ENCODE measurements at regions not wholly inside any gene's neighbourhood (a gene's known extent, or its start where the extent isn't known, plus 50 kb on each side); places are given as distances from the start of the nearest gene placed in this dataset.

DNA sequence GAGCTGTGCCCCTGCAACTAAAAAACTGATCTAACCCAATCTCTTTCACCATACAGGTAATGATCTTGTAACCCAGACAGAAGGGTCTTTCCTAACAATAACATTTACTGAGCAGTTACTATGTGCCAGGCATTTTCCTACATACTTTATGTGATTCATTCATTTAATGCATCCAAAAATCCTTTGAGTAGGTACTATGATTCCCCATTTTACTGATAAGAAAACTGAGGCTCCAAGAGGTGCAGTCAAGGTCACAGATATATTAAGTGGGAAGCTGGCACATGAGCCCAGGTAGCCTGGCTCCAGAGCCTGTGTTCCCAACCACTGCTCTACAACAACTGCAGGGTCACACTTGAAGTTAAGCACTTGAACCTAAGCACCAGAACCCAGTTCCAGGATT lies 87.6 kb downstream of the NCR2 start:
- H3K36me3 Mint-ChIP-seq (ENCODE audit: low read depth): no peaks in the 10 kb centered on the region
- DNase-seq (ENCODE audit: low spot score): no peak
- H3K9me3 Mint-ChIP-seq: peaks cover 4% of the 10 kb centered on the region
- peaks cover 24% of the 10 kb centered on the region for H3K27me3 Mint-ChIP-seq (ENCODE audit: insufficient read depth)
- intact Hi-C loops (cut with micrococcal nuclease): no loop called here
- no peak overlapping the region for H3K4me3 Mint-ChIP-seq
- no peaks in the 10 kb centered on the region for H3K4me1 Mint-ChIP-seq (ENCODE audit: low read depth)
- H3K27ac Mint-ChIP-seq: no peak overlapping the region

DNA sequence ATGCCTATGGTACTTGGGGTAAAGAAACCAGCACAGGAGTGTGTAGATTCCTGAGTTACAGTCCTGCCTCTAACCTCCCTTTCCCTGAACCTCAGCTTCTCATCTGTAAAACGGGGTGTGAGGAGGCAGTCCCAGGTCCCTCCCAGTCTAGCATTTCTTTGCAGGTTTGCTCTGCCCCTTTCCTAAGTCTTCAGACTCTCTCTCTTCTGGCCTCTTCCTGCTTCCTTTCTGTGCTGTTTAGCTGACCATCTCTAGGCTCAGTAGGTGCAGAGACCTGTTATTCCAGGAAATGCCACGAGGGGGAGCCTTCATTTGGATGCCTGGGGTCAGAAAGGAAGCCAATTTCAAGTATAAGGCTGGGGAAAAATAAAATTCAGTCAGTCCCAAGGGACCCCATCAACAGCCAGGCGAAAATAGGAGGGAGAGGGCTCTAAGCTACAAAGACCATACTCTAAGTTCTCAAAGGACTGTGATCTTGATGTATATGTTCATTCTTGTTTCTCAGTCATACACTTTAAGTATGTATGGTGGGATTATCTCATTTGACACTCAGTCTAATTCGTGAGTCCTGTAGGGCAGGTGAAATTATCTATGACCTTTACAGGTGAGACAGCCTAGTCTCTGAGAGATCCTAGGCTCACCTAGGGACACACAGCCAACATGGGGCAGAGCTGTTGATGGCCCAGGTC lies 89.1 kb downstream of the NCR2 start:
- DNase-seq (ENCODE audit: low spot score): peak; percentile 67
- peaks cover 8% of the 10 kb centered on the region for H3K4me1 Mint-ChIP-seq (ENCODE audit: low read depth)
- intact Hi-C loops (cut with micrococcal nuclease): loop anchor here (1.0 to 2.0 kb wide), 4 partner anchors 16 to 259 kb away; no protein-coding TSS in a partner anchor
- H3K27me3 Mint-ChIP-seq (ENCODE audit: insufficient read depth): peaks cover 25% of the 10 kb centered on the region
- no peaks in the 10 kb centered on the region for H3K9me3 Mint-ChIP-seq
- no peak overlapping the region for H3K27ac Mint-ChIP-seq
- H3K4me3 Mint-ChIP-seq: no peak overlapping the region
- no peaks in the 10 kb centered on the region for H3K36me3 Mint-ChIP-seq (ENCODE audit: low read depth)

DNA sequence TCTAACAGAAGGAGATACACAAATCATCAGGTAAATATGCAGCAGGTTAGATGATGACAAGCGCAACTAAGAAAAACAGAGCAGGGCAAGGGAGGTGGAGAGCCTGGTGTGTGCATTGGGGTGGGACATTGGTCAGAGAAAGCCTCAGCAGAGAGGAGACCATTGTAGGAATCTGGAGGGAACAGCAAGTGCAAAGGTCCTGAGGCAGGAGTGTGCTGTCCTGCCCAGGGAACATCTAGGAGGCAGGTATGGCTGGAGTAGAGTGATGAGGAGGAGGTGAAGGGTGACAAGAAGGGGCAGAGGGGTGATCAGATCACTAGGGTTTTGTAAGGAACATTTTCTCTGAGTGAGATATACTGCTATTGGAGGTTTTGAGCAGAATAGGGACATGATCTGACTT lies 90.1 kb downstream of the NCR2 start:
- no peak for DNase-seq (ENCODE audit: low spot score)
- no peak overlapping the region for H3K4me3 Mint-ChIP-seq
- peaks cover 16% of the 10 kb centered on the region for H3K4me1 Mint-ChIP-seq (ENCODE audit: low read depth)
- H3K9me3 Mint-ChIP-seq: no peaks in the 10 kb centered on the region
- H3K27ac Mint-ChIP-seq: no peak overlapping the region
- intact Hi-C loops (cut with micrococcal nuclease): loop anchor here (2.0 kb wide), 1 partner anchor 15 kb away; no protein-coding TSS in a partner anchor
- H3K36me3 Mint-ChIP-seq (ENCODE audit: low read depth): no peaks in the 10 kb centered on the region
- peaks cover 34% of the 10 kb centered on the region for H3K27me3 Mint-ChIP-seq (ENCODE audit: insufficient read depth)

DNA sequence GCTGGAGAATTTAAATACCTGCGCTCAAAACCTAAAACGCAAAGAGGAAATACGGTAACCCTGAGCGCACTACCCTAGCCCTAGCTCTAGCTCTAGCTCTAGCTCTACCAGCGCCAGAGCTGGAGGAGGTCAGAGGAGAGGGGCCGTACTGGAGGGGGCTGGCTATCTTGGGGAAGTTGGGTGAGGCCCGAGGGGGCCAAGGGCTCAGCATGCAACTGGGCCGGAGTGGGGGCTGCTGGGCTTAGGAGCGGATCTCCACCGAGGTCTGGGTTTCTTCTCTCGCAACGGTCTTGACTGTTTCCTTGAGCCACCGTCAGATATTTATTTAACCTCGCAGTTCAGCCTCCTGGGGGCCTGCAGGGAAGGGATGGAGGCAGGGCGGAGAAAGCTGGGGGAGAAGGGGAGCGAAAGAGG lies 91.0 kb downstream of the NCR2 start:
- peaks cover 35% of the 10 kb centered on the region for H3K27me3 Mint-ChIP-seq (ENCODE audit: insufficient read depth)
- DNase-seq (ENCODE audit: low spot score): no peak
- no peak overlapping the region for H3K4me3 Mint-ChIP-seq
- H3K36me3 Mint-ChIP-seq (ENCODE audit: low read depth): no peaks in the 10 kb centered on the region
- no peaks in the 10 kb centered on the region for H3K9me3 Mint-ChIP-seq
- peaks cover 16% of the 10 kb centered on the region for H3K4me1 Mint-ChIP-seq (ENCODE audit: low read depth)
- intact Hi-C loops (cut with micrococcal nuclease): loop anchor here (1.0 kb wide), 1 partner anchor 120 kb away; the partner anchor contains the start of gene FOXP4
- H3K27ac Mint-ChIP-seq: no peak overlapping the region

DNA sequence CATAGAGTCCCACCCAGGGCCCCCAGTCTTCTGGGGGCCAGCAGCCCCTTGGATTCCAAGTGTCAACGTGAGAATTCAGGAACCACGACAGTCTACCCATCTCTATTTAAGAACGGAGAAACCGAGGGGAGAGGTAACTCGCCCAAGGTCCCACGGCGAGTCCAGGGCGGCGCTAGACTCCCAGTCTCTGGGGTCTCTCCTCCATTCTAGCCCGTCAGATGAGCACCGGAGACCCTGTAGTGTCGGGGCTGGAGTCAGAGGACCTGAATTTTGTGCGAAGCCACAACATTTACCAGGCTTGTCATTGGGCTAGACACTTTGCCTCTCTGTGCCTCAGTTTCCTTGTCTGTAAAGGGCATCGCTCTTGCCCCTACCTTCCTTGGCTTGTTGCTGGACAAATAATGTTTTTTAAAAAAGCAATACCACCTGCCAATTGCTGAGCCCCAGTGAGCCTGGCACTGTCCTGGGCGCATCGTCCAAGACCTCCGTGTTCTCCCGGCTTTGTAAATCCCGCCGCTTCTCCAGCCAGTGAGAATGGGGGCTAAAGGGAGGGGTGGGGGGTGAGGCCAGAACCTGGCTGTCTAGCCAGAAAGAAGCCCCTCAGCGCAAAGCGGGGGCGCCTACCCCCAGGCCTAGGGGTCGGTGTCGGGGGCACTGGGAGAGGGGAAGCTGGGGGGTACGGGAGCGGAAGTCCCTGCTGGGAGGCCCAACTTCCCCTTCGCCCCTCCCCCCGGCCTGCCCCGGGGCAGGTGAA lies 91.7 kb downstream of the NCR2 start:
- Mint-ChIP-seq H3K4me3 (no peak overlapping the region), H3K9me3 (no peaks in the 10 kb centered on the region), H3K27me3 (ENCODE audit: insufficient read depth) (peaks cover 29% of the 10 kb centered on the region), H3K27ac (no peak overlapping the region), H3K4me1 (ENCODE audit: low read depth) (peaks cover 16% of the 10 kb centered on the region), H3K36me3 (ENCODE audit: low read depth) (no peaks in the 10 kb centered on the region)
- intact Hi-C loops (cut with micrococcal nuclease): loop anchor here (1.0 kb wide), 1 partner anchor 119 kb away; the partner anchor contains the start of gene FOXP4
- no peak for DNase-seq (ENCODE audit: low spot score)

DNA sequence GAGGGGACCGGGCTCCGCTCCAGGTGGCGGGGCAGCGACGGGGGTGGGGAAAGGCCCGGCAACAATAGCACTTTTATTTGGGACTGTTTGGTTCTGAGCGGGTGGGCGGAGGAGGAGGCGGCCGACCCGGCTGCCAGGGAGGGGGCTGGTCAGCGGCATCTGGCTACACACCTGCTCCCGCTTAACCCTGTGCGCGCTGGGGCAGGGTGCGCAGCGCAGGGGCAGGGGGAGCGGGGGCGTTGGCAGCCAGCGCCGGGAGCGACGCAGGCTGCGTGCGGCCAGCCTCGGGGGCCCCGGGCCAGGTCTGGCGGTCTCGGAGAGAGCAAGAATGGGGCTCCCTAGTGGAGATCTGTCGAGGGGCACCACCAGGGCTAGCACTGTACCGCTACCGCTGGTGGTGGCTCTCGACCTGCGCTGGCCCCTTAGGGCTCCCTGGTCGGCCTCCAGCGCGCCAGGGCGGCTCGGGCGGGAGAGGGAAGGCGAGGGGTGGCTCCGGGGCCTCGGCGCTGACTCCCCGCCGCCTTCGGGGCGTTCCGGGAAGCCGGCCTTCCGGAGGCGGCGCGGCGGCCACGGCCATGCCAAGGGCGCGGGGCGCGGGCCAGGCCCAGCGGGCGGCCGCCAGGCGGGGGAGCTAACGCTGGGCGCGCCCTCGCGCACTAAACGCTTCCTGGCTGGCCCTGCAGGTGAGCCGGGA lies 92.4 kb downstream of the NCR2 start:
- Mint-ChIP-seq H3K36me3 (ENCODE audit: low read depth) (no peaks in the 10 kb centered on the region), H3K9me3 (no peaks in the 10 kb centered on the region), H3K27ac (no peak overlapping the region), H3K4me1 (ENCODE audit: low read depth) (peaks cover 16% of the 10 kb centered on the region), H3K27me3 (ENCODE audit: insufficient read depth) (peaks cover 25% of the 10 kb centered on the region), H3K4me3 (no peak overlapping the region)
- DNase-seq (ENCODE audit: low spot score): no peak
- intact Hi-C loops (cut with micrococcal nuclease): no loop called here

DNA sequence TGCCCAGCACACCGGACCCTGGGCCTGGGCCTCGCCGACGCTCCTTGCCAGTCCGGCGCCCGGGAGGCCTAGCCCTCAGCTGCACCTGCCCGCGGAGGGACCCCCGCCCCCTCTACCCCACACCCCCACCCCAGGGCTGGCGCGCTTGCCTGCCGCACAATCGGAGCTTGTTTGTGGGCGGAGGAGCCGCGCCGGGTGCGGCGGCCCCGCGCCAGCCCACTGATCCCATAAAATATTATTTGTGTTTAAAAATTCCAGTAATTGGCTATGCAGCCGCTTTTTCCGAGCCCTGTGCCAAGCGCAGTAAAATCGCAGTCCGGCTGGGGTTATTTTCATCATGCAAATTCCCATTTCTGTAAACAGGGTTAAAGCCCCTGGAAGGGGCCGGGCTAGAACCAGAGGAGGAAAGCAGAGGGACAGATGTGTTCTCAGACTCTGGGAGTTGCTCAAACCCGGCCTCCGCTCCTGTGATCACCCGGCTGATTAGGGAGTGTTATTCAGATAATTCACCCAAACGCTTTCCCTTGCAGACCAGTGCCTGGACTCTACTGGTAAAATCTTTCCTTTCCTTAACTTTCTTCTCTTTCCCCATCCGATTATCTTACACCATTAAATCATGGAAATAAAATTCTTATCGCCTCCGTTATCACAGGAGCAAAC lies 93.1 kb downstream of the NCR2 start:
- no peak overlapping the region for H3K27ac Mint-ChIP-seq
- H3K36me3 Mint-ChIP-seq (ENCODE audit: low read depth): no peaks in the 10 kb centered on the region
- no peaks in the 10 kb centered on the region for H3K9me3 Mint-ChIP-seq
- intact Hi-C loops (cut with micrococcal nuclease): no loop called here
- DNase-seq (ENCODE audit: low spot score): no peak
- peak overlapping the region; percentile 50 for H3K4me3 Mint-ChIP-seq
- peaks cover 16% of the 10 kb centered on the region for H3K4me1 Mint-ChIP-seq (ENCODE audit: low read depth)
- peaks cover 26% of the 10 kb centered on the region for H3K27me3 Mint-ChIP-seq (ENCODE audit: insufficient read depth)

DNA sequence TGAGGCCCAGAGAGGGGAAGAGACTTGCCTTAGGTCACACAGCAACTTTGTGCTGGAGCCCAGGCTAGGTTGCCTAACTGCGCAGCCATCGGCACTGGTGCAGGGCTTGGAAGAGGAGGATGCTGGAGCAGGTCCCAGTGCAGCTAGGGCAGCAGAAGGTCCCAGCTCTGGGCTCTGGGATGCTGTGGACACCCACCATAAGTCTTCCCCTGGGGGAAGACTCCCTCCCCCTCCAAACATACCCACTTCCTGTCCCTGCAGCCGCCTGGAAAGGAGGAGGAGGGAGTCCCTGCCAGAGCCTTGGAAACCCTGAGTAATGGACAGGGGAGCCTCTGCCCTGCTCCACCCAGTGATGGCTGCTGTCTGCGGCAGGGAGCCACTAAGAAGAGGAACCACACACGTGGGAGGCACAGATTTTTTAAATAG lies 93.6 kb downstream of the NCR2 start:
- Mint-ChIP-seq H3K4me3 (peak overlapping the region; percentile 50), H3K4me1 (ENCODE audit: low read depth) (peaks cover 16% of the 10 kb centered on the region), H3K27me3 (ENCODE audit: insufficient read depth) (peaks cover 26% of the 10 kb centered on the region), H3K27ac (no peak overlapping the region), H3K36me3 (ENCODE audit: low read depth) (no peaks in the 10 kb centered on the region), H3K9me3 (no peaks in the 10 kb centered on the region)
- intact Hi-C loops (cut with micrococcal nuclease): loop anchor here (1.0 kb wide), 1 partner anchor 103 kb away; no protein-coding TSS in a partner anchor
- no peak for DNase-seq (ENCODE audit: low spot score)

DNA sequence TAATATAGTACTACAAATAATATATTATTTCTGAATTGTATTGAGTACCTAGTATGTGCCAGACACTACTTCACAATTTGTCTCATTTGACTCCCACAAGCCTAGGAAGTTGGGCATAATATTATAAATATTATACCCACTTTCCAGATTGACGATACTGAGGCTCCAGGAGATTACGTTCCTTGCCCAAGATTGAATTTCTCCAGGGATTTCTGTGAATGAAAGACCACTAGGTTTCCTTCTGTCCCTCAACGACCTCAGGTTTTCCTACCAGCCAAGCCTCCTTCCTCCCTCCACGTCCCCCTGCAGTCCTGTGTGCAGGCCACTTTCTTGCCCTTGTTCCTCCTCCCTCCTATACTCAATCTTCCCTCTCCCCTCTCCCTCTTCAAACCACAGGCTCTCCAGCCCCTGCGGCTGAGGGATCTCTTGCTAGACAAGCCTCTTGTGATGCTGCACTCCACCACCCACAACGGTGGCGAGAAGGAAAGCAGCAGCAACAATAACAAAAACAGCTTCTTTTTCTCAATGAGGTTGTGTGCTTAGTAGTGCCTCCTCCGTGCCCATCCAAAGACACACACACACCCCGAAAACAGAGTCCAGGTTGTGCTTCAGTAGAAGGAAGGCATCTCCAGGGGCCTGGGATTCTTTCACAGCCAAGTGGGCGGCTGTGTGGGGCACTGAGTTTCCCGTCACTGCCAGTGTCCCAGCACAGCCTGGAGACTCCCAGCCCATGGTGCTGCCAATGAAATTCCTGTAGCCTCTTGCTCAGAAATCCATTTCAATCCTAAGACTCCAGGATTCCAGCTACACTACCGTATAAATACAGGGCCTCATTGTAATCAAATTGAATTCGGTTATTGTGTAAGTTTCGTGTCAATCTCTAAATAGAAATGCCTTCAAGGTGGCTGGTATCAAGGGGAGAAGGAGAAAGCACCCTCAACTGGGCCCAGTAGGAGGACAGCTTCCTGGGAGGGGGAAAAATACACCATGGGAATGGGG lies 94.4 kb downstream of the NCR2 start:
- intact Hi-C loops (cut with micrococcal nuclease): loop anchor here (1.0 kb wide), 1 partner anchor 102 kb away; no protein-coding TSS in a partner anchor
- H3K9me3 Mint-ChIP-seq: no peaks in the 10 kb centered on the region
- no peak overlapping the region for H3K27ac Mint-ChIP-seq
- peaks cover 16% of the 10 kb centered on the region for H3K4me1 Mint-ChIP-seq (ENCODE audit: low read depth)
- H3K27me3 Mint-ChIP-seq (ENCODE audit: insufficient read depth): peaks cover 28% of the 10 kb centered on the region
- H3K4me3 Mint-ChIP-seq: no peak overlapping the region
- no peak for DNase-seq (ENCODE audit: low spot score)
- no peaks in the 10 kb centered on the region for H3K36me3 Mint-ChIP-seq (ENCODE audit: low read depth)

DNA sequence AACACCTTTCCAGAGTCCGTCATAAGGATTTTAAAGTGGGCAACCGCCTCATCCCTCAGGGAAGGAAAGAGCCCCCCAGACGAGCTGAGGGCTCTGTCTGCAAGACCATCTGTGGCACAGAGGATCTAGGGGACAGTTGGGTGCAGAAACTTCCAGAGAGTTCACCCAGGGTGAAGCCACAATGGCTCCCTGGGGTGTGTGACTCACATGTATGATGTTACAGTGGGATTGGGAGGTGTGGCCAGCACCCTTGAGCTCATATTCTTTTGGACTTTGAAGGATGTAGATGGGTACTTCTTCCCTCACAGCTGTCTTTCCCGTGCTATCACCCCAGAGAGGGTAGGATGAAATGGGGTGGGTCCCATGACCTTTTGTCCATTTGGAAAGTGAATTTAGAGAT lies 95.5 kb downstream of the NCR2 start:
- Mint-ChIP-seq H3K9me3 (no peaks in the 10 kb centered on the region), H3K27ac (no peak overlapping the region), H3K27me3 (ENCODE audit: insufficient read depth) (peaks cover 35% of the 10 kb centered on the region), H3K4me1 (ENCODE audit: low read depth) (peaks cover 16% of the 10 kb centered on the region), H3K36me3 (ENCODE audit: low read depth) (no peaks in the 10 kb centered on the region), H3K4me3 (no peak overlapping the region)
- DNase-seq (ENCODE audit: low spot score): no peak
- intact Hi-C loops (cut with micrococcal nuclease): no loop called here

DNA sequence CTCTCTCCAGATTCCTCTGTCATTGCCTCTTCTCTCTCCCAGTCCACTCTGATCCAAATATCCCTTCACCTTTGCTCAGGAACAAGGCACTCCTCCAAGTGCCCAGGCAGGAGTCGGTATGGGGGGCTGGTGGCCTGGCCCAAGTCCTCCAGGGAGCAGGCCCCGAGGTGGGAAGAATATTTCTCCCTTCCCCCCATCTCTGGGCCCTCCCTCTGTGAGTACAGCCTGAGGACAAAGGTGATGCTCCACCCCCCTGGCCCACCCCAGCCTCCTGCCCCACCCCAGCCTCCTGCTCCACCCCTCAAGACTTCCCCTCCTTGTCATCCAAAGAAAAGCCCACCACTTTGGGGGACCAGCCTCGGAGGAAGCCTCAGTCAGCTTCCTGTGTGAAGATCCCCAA lies 96.9 kb downstream of the NCR2 start:
- Mint-ChIP-seq H3K4me3 (no peak overlapping the region), H3K27ac (no peak overlapping the region), H3K9me3 (no peaks in the 10 kb centered on the region), H3K36me3 (ENCODE audit: low read depth) (no peaks in the 10 kb centered on the region), H3K4me1 (ENCODE audit: low read depth) (peaks cover 16% of the 10 kb centered on the region), H3K27me3 (ENCODE audit: insufficient read depth) (peaks cover 38% of the 10 kb centered on the region)
- DNase-seq (ENCODE audit: low spot score): no peak
- intact Hi-C loops (cut with micrococcal nuclease): no loop called here
